Transverse colon (tissue), 4 donors: ENCODE measurements at regions not wholly inside any gene's neighbourhood (a gene's known extent, or its start where the extent isn't known, plus 50 kb on each side); places are given as distances from the start of the nearest gene placed in this dataset.

Source experiments
- DNase-seq: peaks from one replicate; pipeline ENCODE4 v3.0.0-alpha.2; 2019
- H3K27ac ChIP-seq, 4 donors: fragments of 200-600 bp; sonication (generic); 2 replicates each; pipeline ENCODE4 v1.5.1; 2016 to 2018; ENCODE audit warnings: inconsistent platforms in 4 of 4
- H3K27me3 ChIP-seq: fragments of 200-600 bp; sonication (generic); 2 replicates; pipeline ENCODE4 v1.5.1; 2017; ENCODE audit warnings: inconsistent platforms
- H3K36me3 ChIP-seq, 4 donors: fragments of 200-600 bp; sonication (generic); 2 replicates each; pipeline ENCODE4 v1.5.1; 2017 to 2019; ENCODE audit warnings: inconsistent platforms in 4 of 4
- H3K4me1 ChIP-seq, 4 donors: fragments of 200-600 bp; sonication (generic); 2 replicates each; pipeline ENCODE4 v1.5.1; 2017 to 2020; ENCODE audit warnings: inconsistent platforms in 4 of 4
- H3K4me3 ChIP-seq, 4 donors: fragments of 200-600 bp; sonication (generic); 1 replicate in 1 of 4; 2 replicates in 3 of 4; pipeline versions ENCODE4 v1.5.1 to v1.6.1; 2017 to 2019; ENCODE audit warnings: inconsistent platforms in 4 of 4
- H3K9me3 ChIP-seq, 2 donors: fragments of 200-600 bp; sonication (generic); 2 replicates each; pipeline ENCODE4 v1.5.1; 2017 to 2019; ENCODE audit warnings: inconsistent platforms in 2 of 2
- CTCF ChIP-seq, 5 experiments: fragments of 200-600 bp in 3 of 5; fragments of 450-650 bp in 2 of 5; sonication (generic) in 3 of 5; IDR thresholded peaks; 1 replicate in 2 of 5; 2 replicates in 3 of 5; pipeline ENCODE4 v1.5.1; 2016 to 2017; ENCODE audit warnings: antibody characterized with exemption in 5 of 5, inconsistent platforms in 3 of 5, mild to moderate bottlenecking in 2 of 5, moderate library complexity in 1 of 5
- EP300 ChIP-seq: sonication (generic); formaldehyde crosslinking; IDR thresholded peaks from one replicate; pipeline ENCODE4 v1.6.1; 2017; ENCODE audit warnings: antibody characterized with exemption, low read depth
- POLR2A ChIP-seq: fragments of 450-650 bp; IDR thresholded peaks from one replicate; pipeline ENCODE4 v1.6.1; 2016; ENCODE audit warnings: antibody characterized with exemption, mild to moderate bottlenecking, moderate library complexity
- POLR2AphosphoS5 ChIP-seq, 3 donors: sonication (generic); formaldehyde crosslinking; IDR thresholded peaks; one replicate each; pipeline ENCODE4 v1.6.1; 2016; ENCODE audit warnings: antibody characterized with exemption in 3 of 3
- WGBS, 2 donors: methylation state at CpG; one replicate each; pipeline ENCODE4 v1.1.5; 2018; ENCODE audit warnings: low coverage in 1 of 2; 5-methylcytosine and 5-hydroxymethylcytosine counted together
- in situ Hi-C, 4 donors: fragments of 200-750 bp; cut with MboI; loops; one replicate each; pipeline versions ENCODE4 v1.15.0 to v1.15.1; 2017; ENCODE audit warnings: low sequenced_read_pairs in 3 of 4, low pct_ligation_motif_present in 1 of 4, low pct_unique_long_range_greater_than_20kb in 1 of 4
- intact Hi-C: fragments of 100-400 bp; cut with DNase I; formaldehyde crosslinking; loops from one replicate; pipeline ENCODE4 v1.15.1; 2023; ENCODE audit warnings: low total_unique reads

DNA sequence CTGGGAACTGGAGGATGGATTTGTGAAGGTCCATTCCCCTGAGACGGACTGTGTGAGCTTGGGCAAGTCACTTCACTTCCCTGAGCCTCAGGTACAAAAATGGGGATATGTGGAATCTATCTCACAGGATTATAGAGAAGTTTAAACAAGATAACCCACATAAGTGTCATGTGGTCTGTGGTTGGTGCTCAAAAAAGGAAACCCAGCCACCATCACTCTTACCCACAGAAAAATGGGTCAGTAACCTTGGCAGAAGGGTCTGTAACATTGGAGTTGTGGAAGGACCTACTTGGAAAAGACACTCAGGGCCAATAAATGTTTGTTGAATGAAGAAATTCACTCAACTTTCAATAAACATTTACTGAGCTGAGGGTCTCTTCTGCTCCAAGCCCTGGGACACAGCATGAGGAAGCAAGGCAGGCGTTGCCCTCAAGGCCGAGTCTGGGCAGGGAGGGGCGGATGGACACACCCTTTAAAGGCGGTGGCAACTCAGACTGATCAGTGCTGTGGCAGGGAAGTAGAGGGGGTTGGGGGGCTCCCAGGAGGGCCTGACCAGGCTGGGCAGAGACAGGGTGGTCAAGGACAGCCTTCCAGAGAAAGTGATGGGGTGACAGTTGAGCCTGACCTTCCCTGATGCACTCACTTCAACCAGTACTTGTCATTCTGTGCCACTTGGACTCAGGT, 66.7 kb upstream of the ACOT11 start:
- H3K9me3 ChIP-seq = no peaks in the 10 kb centered on the region
- DNase-seq = peak; percentile 74
- peaks cover 2 to 28% (median 12%) of the 10 kb centered on the region in 4 donors for H3K4me1 ChIP-seq
- TF ChIP-seq EP300 (no peak), CTCF (IDR thresholded peaks at IDR 0.05) (no peak), POLR2AphosphoS5 (IDR thresholded peaks at IDR 0.05) (no peak), POLR2A (no peak)
- H3K27me3 ChIP-seq = no peaks in the 10 kb centered on the region
- no peak overlapping the region for H3K27ac ChIP-seq
- no peaks in the 10 kb centered on the region for H3K36me3 ChIP-seq
- intact Hi-C loops (no loop called here), in situ Hi-C loops (loop anchor here in 1 of 4 donors (10.0 to 25.0 kb wide), 2 partner anchors 67 to 369 kb away; no protein-coding TSS in a partner anchor)
- WGBS, 2 donors = 63 to 80% methylated on average over 1 to 5 of the region's 5 CpGs
- no peak overlapping the region for H3K4me3 ChIP-seq

DNA sequence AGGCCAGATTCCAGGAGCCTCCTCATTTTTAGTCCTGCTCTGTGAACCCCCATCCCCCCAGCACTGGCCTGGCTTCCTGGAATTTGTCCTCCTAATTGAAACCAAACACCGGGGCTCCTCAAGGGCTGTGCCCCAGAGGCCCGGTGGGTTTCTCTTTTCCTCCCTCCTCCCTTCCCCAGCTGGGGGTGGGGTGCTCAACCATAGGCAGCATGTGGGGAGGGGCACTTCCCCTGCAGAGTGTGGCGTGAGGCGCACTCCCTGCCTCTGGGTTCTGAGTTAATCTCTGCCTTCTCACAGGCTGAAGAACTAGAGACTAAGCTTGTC, 67.5 kb upstream of the ACOT11 start:
- Histone ChIP-seq H3K27me3 (no peaks in the 10 kb centered on the region), H3K36me3 (no peaks in the 10 kb centered on the region), H3K4me3 (no peak overlapping the region), H3K9me3 (no peaks in the 10 kb centered on the region), H3K27ac (no peak overlapping the region), H3K4me1 (peaks cover 6 to 28% (median 13%) of the 10 kb centered on the region in 4 donors)
- 20 to 49% methylated on average over 2 to 4 of the region's 4 CpGs for WGBS, 2 donors
- TF ChIP-seq EP300 (no peak), POLR2A (no peak), CTCF (IDR thresholded peaks at IDR 0.05) (no peak), POLR2AphosphoS5 (IDR thresholded peaks at IDR 0.05) (no peak)
- no peak for DNase-seq
- intact Hi-C loops = no loop called here
- in situ Hi-C loops = loop anchor here in 1 of 4 donors (10.0 to 25.0 kb wide), 2 partner anchors 66 to 368 kb away; no protein-coding TSS in a partner anchor

GRCh38 chr1:54479841-54480524, 68.0 kb upstream of the ACOT11 start:
- Histone ChIP-seq H3K9me3 (no peaks in the 10 kb centered on the region), H3K4me3 (no peak overlapping the region), H3K4me1 (peaks cover 11 to 29% (median 15%) of the 10 kb centered on the region in 4 donors), H3K36me3 (no peaks in the 10 kb centered on the region), H3K27me3 (peaks cover 1% of the 10 kb centered on the region), H3K27ac (no peak overlapping the region)
- TF ChIP-seq CTCF (IDR thresholded peaks at IDR 0.05) = no peak
- no peak for TF ChIP-seq POLR2A
- TF ChIP-seq POLR2AphosphoS5 (IDR thresholded peaks at IDR 0.05) = no peak
- TF ChIP-seq EP300 = no peak
- intact Hi-C loops (no loop called here), in situ Hi-C loops (loop anchor here in 1 of 4 donors (10.0 to 25.0 kb wide), 2 partner anchors 65 to 368 kb away; no protein-coding TSS in a partner anchor)
- WGBS, 2 donors = 82% methylated on average over 7 of the region's 7 CpGs; no CpG with 5 or more reads in 1 of the 2 donors
- no peak for DNase-seq

DNA sequence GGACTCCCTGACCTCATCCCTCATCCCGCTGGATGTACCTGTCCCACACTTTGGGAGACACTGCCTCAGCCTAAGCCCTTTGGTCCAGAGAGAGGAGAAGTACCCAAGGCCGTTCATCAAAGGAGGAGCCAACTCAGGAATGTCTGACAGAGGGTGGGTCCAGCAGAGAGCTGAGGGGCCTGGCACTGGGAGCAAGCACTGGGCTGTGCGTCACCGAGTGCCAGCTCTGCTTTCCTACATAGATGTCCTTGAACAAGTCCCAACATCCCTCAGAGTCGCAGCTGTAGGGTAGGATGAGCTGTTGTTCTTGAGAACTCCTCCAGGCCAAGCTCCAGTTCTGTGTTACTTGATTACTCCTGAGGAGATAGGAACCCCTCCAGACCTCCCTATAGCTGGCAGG, 68.8 kb upstream of the ACOT11 start:
- Histone ChIP-seq H3K9me3 (no peaks in the 10 kb centered on the region), H3K27ac (no peak overlapping the region), H3K36me3 (no peaks in the 10 kb centered on the region), H3K27me3 (peaks cover 9% of the 10 kb centered on the region), H3K4me1 (peaks cover 12 to 36% (median 18%) of the 10 kb centered on the region in 4 donors), H3K4me3 (no peak overlapping the region)
- intact Hi-C loops (no loop called here), in situ Hi-C loops (loop anchor here in 1 of 4 donors (25.0 kb wide), 1 partner anchor 367 kb away; no protein-coding TSS in a partner anchor)
- 86 to 95% methylated on average over 1 to 5 of the region's 5 CpGs for WGBS, 2 donors
- TF ChIP-seq POLR2A = no peak
- TF ChIP-seq POLR2AphosphoS5 (IDR thresholded peaks at IDR 0.05) = no peak
- TF ChIP-seq EP300 = no peak
- TF ChIP-seq CTCF (IDR thresholded peaks at IDR 0.05) = no peak
- no peak for DNase-seq
